Right cardiac atrium (tissue), 5 donors: ENCODE measurements at regions not wholly inside any gene's neighbourhood (a gene's known extent, or its start where the extent isn't known, plus 50 kb on each side); places are given as distances from the start of the nearest gene placed in this dataset.

Source experiments
- ATAC-seq, 2 donors: fragments of 200-7000 bp; cut with Tn5 transposase; one replicate each; pipeline versions ENCODE4 v1.8.0 to v1.9.1; 2020; ENCODE audit warnings: moderate library complexity in 2 of 2, mild to moderate bottlenecking in 1 of 2
- DNase-seq, 3 donors: peaks; one replicate each; pipeline ENCODE4 v3.0.0-alpha.2; 2020
- H3K27ac ChIP-seq: one replicate; pipeline ENCODE4 v1.5.1; 2013; ENCODE audit warnings: mild to moderate bottlenecking, low read length, control low read depth, moderate library complexity
- H3K27me3 ChIP-seq: one replicate; pipeline ENCODE4 v1.6.1; 2013; ENCODE audit not compliant: control insufficient read depth, insufficient read depth
- H3K4me1 ChIP-seq: one replicate; pipeline ENCODE4 v1.6.1; 2013; ENCODE audit warnings: low read length; ENCODE audit not compliant: control insufficient read depth, insufficient read depth
- H3K4me3 ChIP-seq: one replicate; pipeline ENCODE4 v1.5.1; 2013; ENCODE audit warnings: low read length, control low read depth
- H3K9me3 ChIP-seq: one replicate; pipeline ENCODE4 v1.6.1; 2013; ENCODE audit warnings: low read length; ENCODE audit not compliant: control insufficient read depth
- WGBS: extraction: QIAGEN DNeasy Blood & Tissue Kit; methylation state at CpG from one replicate; pipeline ENCODE4 v1.1.7; 2013; 5-methylcytosine and 5-hydroxymethylcytosine counted together
- intact Hi-C, 4 donors: fragments of 100-400 bp; cut with DNase I; formaldehyde crosslinking; loops; one replicate each; pipeline versions ENCODE4 v1.11.0 to v1.14.0; 2022 to 2023
- donor health status: healthy with polysubstance abuse.
- donor health status: DM: no; HTN: yes; CAD: no.
- donor health status: DM: no; HTN: no; CAD: no.
- donor health status: DM: no; HTN: yes; CAD: no; lungs with severe emphysema.
- donor health status: DM: yes; HTN: yes; CAD: no.

DNA sequence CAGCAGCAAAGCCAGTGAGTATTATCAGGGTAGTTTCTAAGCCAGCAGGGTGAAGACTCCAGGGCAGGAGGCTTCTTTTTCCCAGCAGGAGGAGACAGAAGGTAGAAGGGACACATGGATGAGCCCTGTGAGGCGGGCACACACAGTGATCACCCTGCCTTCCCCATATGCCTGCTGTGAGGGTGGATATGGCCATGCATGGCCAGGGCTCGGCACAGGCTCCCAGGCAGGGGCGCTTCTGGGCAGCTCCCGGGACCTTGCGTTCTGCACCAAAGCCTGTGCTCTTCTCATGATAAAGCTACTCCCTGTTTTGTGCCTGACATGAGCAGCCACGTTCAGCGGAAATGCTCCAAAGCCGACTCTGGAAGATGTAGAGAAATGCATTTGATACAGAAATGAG is 807.2 kb downstream of the TYW1 start:
- no peak for ATAC-seq
- Histone ChIP-seq H3K4me1 (no peaks in the 10 kb centered on the region), H3K4me3 (no peak overlapping the region), H3K27ac (no peak overlapping the region), H3K27me3 (no peaks in the 10 kb centered on the region), H3K9me3 (no peaks in the 10 kb centered on the region)
- WGBS = 82% methylated on average over 8 of the region's 8 CpGs
- intact Hi-C loops = no loop called here
- no peak for DNase-seq

- Histone ChIP-seq H3K9me3 (no peaks in the 10 kb centered on the region), H3K4me1 (no peaks in the 10 kb centered on the region), H3K4me3 (no peak overlapping the region), H3K27ac (no peak overlapping the region), H3K27me3 (no peaks in the 10 kb centered on the region)
- ATAC-seq (no peak), DNase-seq (no peak)
- intact Hi-C loops = no loop called here
- 75% methylated on average over 6 of the region's 6 CpGs for WGBS
Measured at GRCh38 chr7:67805921-67806471, 809.4 kb downstream of the TYW1 start.

DNA sequence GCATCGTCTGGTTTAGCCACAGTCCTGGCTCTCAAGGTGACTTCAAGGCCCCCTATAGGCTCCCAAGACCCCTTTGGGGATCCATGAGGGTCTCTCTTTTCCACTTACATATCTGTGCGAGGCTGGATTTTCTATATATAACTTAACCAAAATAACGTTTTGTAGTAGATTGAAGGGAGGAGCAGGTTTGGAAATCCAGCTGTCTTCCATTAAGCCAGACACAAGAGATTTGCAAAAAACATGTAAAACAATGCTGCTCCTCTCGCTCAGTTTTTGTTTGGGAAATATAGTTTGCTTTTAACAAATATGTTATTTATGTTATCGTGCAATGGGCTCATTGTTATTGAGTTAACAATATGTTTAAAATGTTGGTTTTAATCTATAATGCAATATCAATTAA is 811.2 kb downstream of the TYW1 start:
- no peak overlapping the region for H3K27ac ChIP-seq
- ATAC-seq = no peak
- WGBS = 74% methylated on average over 5 of the region's 5 CpGs

GRCh38 chr7:67809586-67809985 is 813.0 kb downstream of the TYW1 start:
- Histone ChIP-seq H3K9me3 (no peaks in the 10 kb centered on the region), H3K27ac (no peak overlapping the region), H3K4me3 (no peak overlapping the region), H3K4me1 (no peaks in the 10 kb centered on the region), H3K27me3 (no peaks in the 10 kb centered on the region)
- WGBS = 87% methylated on average over 8 of the region's 8 CpGs
- intact Hi-C loops = no loop called here
- DNase-seq (no peak), ATAC-seq (no peak)

More for the DNA sequence above, 811.2 kb downstream of the TYW1 start:
- intact Hi-C loops = no loop called here
- no peak for DNase-seq
- H3K9me3 ChIP-seq = no peaks in the 10 kb centered on the region
- no peaks in the 10 kb centered on the region for H3K27me3 ChIP-seq
- H3K4me1 ChIP-seq = no peaks in the 10 kb centered on the region
- no peak overlapping the region for H3K4me3 ChIP-seq

DNA sequence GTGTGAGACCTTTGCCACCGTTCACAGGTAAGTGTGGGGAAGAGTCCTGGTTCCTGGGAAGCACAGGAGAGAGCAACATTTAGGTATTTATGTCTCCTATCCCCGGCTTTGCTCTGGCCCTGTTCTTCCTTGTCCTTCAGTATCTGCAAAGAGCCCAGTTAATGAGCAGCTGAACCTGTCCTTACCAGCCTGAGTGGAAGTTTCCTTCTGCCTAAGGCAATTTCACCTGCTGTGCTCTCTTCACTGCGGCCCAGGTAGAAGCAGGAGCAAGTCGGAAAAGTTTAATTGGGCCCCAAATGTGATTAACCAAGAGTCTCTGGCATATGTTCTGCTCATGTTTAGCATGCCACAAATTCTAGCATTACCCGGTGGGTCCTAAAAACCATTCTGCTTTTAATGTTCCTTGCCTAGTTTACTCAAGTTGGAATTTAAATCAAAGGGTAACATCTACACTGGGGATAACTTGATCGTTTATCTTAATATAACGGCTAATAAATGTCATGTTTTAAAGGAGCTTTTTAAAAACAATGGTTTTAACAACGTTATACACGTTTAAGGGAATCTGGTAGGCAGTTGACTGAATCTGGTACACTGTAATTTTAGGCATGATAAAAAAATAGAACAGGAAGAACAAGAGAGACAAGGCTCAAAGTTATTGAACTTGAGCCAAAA is 817.1 kb downstream of the TYW1 start:
- ATAC-seq (no peak), DNase-seq (no peak)
- H3K4me1 ChIP-seq = no peaks in the 10 kb centered on the region
- peaks cover 2% of the 10 kb centered on the region for H3K9me3 ChIP-seq
- no peak overlapping the region for H3K4me3 ChIP-seq
- no peaks in the 10 kb centered on the region for H3K27me3 ChIP-seq
- intact Hi-C loops = no loop called here
- WGBS = 82% methylated on average over 9 of the region's 9 CpGs
- H3K27ac ChIP-seq = no peak overlapping the region

GRCh38 chr7:67817481-67817880 is 820.8 kb downstream of the TYW1 start:
- no peak for DNase-seq
- no peak overlapping the region for H3K27ac ChIP-seq
- no peaks in the 10 kb centered on the region for H3K4me1 ChIP-seq
- no peak overlapping the region for H3K4me3 ChIP-seq
- peaks cover 2% of the 10 kb centered on the region for H3K9me3 ChIP-seq
- no peaks in the 10 kb centered on the region for H3K27me3 ChIP-seq
- intact Hi-C loops = no loop called here
- ATAC-seq = no peak
- WGBS = 92% methylated on average over 1 of the region's 1 CpG

DNA sequence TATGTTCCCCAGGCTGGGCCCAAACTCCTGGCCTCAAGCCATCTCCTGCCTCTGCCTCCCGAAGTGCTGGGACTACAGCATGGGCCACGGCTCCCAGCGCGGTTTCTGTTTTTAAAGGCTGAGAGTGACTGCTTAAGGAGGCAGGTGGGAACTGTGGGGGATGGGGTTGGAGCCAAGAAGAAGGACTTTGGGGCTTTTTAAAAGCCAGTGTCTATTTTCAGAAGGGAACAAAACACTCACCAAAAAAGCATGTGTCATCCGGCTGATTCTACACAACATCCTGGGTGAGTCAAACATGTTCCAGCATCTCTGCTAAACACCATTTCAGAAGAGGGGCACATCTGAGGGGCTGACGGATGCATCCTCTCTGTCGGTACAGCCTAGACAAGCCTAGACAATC is 824.5 kb downstream of the TYW1 start:
- 73% methylated on average over 7 of the region's 7 CpGs for WGBS
- Histone ChIP-seq H3K27ac (no peak overlapping the region), H3K4me3 (no peak overlapping the region), H3K4me1 (no peaks in the 10 kb centered on the region), H3K27me3 (no peaks in the 10 kb centered on the region), H3K9me3 (peaks cover 1% of the 10 kb centered on the region)
- ATAC-seq = no peak
- intact Hi-C loops = no loop called here
- DNase-seq = no peak

DNA sequence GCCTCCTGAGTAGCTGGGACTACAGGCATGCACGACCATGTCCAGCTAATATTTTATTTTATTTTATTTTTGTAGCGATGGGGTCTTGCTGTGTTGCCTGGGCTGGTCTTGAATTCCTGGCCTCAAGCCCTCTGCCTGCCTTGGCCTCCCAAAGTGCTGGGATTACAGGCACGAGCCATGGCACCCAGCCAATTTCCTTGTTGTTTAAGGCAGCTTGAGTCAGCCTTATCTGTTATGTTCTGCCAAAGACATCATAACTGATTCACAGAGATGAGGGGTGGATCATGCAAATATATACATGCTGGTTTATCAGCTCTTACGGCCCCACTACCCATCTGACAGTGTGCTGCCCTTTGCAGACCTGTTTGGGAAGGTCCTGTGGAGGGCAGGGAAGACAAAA is 826.7 kb downstream of the TYW1 start:
- H3K4me1 ChIP-seq = no peaks in the 10 kb centered on the region
- DNase-seq (no peak), ATAC-seq (no peak)
- H3K4me3 ChIP-seq = no peak overlapping the region
- intact Hi-C loops = no loop called here
- H3K27me3 ChIP-seq = no peaks in the 10 kb centered on the region
- 49% methylated on average over 4 of the region's 4 CpGs for WGBS
- no peak overlapping the region for H3K27ac ChIP-seq
- H3K9me3 ChIP-seq = no peaks in the 10 kb centered on the region

DNA sequence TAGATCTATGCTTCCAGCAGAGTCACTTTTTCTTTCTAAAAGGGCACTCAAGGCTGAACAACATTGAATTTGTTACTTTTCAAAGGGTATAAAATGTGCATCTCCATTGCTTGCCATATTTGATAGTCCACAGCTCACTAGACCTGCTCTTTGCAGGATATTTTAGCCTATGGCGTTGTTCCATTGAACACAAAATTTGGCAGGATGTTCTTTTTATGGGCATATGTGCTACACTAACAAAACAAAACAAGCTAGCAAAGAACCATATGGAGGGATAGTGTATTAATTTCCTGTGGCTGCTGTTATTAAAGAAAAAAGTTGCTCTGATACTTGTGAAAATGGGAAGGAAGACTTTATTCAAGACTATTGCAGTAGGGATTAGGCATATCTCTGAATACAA is 828.7 kb downstream of the TYW1 start:
- Histone ChIP-seq H3K4me1 (no peaks in the 10 kb centered on the region), H3K27me3 (no peaks in the 10 kb centered on the region), H3K4me3 (no peak overlapping the region), H3K27ac (no peak overlapping the region), H3K9me3 (no peaks in the 10 kb centered on the region)
- DNase-seq (no peak), ATAC-seq (no peak)
- intact Hi-C loops = no loop called here
- WGBS = 68% methylated on average over 1 of the region's 1 CpG

DNA sequence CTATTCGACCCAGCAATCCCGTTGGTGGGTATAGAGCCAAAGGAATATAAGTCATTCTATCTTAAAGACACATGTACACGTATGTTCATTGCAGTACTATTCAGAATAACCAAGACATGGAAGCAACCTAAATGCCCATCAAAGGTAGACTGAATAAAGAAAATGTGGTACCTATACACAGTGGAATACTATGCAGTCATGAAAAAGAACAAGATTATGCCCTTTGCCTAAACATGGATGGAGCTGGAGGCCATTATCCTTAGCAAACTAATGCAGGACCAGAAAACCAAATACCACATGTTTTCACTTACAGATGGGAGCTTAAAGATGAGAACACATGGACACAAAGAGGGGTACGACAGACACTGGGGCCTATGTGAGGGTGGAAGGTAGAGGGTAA is 845.3 kb downstream of the TYW1 start:
- Histone ChIP-seq H3K27me3 (no peaks in the 10 kb centered on the region), H3K4me3 (no peak overlapping the region), H3K9me3 (no peaks in the 10 kb centered on the region), H3K4me1 (no peaks in the 10 kb centered on the region), H3K27ac (no peak overlapping the region)
- 93% methylated on average over 4 of the region's 4 CpGs for WGBS
- intact Hi-C loops = no loop called here
- ATAC-seq (no peak), DNase-seq (no peak)

- ATAC-seq (no peak), DNase-seq (no peak)
- 49% methylated on average over 4 of the region's 4 CpGs for WGBS
- H3K4me3 ChIP-seq = no peak overlapping the region
- no peak overlapping the region for H3K27ac ChIP-seq
- H3K27me3 ChIP-seq = no peaks in the 10 kb centered on the region
- intact Hi-C loops = no loop called here
- H3K4me1 ChIP-seq = no peaks in the 10 kb centered on the region
- H3K9me3 ChIP-seq = no peaks in the 10 kb centered on the region
Measured at GRCh38 chr7:67842571-67842970, 845.9 kb downstream of the TYW1 start.
